ENCODE measurements at regions not wholly inside any gene's neighbourhood (a gene's known extent, or its start where the extent isn't known, plus 50 kb on each side); places are given as distances from the start of the nearest gene placed in this dataset.

- TF ChIP-seq CTCF (IDR thresholded peaks at IDR 0.05; ENCODE audit: insufficient read depth, low read length, poor library complexity, severe bottlenecking) (no peak), EZH2phosphoT487 (conservative IDR thresholded peaks at IDR 0.05; ENCODE audit: low read length) (no peak)
Measured at GRCh38 chr13:68125087-68125480, 894.9 kb upstream of the PCDH9 start.
